ENCODE measurements at regions not wholly inside any gene's neighbourhood (a gene's known extent, or its start where the extent isn't known, plus 50 kb on each side); places are given as distances from the start of the nearest gene placed in this dataset.

DNA sequence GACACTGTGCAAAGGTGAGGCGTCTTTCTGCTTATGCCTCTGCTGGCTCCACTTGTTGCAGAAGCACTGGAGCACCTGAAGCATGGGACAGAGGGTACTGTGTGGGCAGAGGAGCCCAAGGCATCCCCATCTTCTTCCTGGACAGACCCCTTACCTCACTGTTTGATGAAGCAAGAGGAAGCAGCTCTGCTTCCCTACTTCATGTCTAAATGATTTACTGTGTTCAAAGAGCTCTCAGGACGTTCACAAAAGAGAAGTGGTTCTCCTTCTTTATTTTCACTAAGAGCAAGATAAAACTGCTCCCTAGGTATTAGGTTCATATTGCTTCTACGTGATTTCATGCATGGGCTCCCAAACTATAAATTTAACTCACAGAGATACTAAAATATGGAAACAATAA, 1635.4 kb upstream of the SLC10A2 start:
- no peaks in the 10 kb centered on the region for H3K27me3 ChIP-seq (ENCODE audit: insufficient read depth, low read length, poor library complexity)
- no peaks in the 10 kb centered on the region for H3K9me3 ChIP-seq (ENCODE audit: insufficient read depth, low read length, severe bottlenecking)
- no peak overlapping the region for H2AFZ ChIP-seq (ENCODE audit: low read depth, low read length)
- ATAC-seq (ENCODE audit: insufficient read depth, low read depth) (no peak), DNase-seq (no peak)
- TF ChIP-seq, protein P1, sequence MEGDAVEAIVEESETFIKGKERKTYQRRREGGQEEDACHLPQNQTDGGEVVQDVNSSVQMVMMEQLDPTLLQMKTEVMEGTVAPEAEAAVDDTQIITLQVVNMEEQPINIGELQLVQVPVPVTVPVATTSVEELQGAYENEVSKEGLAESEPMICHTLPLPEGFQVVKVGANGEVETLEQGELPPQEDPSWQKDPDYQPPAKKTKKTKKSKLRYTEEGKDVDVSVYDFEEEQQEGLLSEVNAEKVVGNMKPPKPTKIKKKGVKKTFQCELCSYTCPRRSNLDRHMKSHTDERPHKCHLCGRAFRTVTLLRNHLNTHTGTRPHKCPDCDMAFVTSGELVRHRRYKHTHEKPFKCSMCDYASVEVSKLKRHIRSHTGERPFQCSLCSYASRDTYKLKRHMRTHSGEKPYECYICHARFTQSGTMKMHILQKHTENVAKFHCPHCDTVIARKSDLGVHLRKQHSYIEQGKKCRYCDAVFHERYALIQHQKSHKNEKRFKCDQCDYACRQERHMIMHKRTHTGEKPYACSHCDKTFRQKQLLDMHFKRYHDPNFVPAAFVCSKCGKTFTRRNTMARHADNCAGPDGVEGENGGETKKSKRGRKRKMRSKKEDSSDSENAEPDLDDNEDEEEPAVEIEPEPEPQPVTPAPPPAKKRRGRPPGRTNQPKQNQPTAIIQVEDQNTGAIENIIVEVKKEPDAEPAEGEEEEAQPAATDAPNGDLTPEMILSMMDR (IDR thresholded peaks at IDR 0.05; ENCODE audit: borderline replicate concordance, extremely low read depth, low read length, poor library complexity, severe bottlenecking): no peak
- no peak for TF ChIP-seq EZH2 (IDR thresholded peaks at IDR 0.05; ENCODE audit: borderline replicate concordance, low read depth, low read length, severe bottlenecking)
- no peak overlapping the region for H3K9ac ChIP-seq (ENCODE audit: low read depth, low read length)
- H3K79me2 ChIP-seq (ENCODE audit: insufficient read depth, low read length): no peaks in the 10 kb centered on the region
- H3K4me2 ChIP-seq (ENCODE audit: insufficient read depth, low read length): no peak overlapping the region
- H3K27ac ChIP-seq (ENCODE audit: low read length): no peak overlapping the region
- no peaks in the 10 kb centered on the region for H3K4me1 ChIP-seq (ENCODE audit: insufficient read depth, low read length)
- no peaks in the 10 kb centered on the region for H4K20me1 ChIP-seq (ENCODE audit: insufficient read depth, low read length)
- H3K36me3 ChIP-seq (ENCODE audit: insufficient read depth, low read length): no peaks in the 10 kb centered on the region
- H3K4me3 ChIP-seq (ENCODE audit: low read depth in 1 of 2, low read length in 2 of 2): no peak overlapping the region

DNA sequence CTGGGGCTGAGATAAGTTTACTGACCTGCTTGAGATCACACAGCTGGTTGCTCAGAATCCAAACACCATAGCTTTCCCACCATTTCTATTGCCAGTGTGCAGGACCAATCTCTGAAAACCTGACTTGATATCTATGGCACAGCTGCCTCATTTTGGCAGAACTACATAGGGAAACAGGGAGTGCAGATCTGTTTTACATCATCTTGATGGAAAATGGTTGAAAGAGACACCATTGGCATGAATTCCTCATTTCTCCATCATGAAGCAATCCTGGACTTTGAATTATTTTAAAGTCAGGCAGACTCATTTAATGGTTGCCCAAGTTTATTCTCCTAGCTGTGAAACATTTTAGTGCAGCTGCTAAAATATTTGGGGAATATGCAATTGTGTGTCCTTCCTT, 1628.2 kb upstream of the SLC10A2 start:
- Histone ChIP-seq H3K4me1 (ENCODE audit: insufficient read depth, low read length) (peaks cover 33% of the 10 kb centered on the region), H3K27me3 (ENCODE audit: insufficient read depth, low read length, poor library complexity) (no peaks in the 10 kb centered on the region), H3K9me3 (ENCODE audit: insufficient read depth, low read length, severe bottlenecking) (no peaks in the 10 kb centered on the region), H3K79me2 (ENCODE audit: insufficient read depth, low read length) (no peaks in the 10 kb centered on the region), H3K27ac (ENCODE audit: low read length) (no peak overlapping the region), H4K20me1 (ENCODE audit: insufficient read depth, low read length) (no peaks in the 10 kb centered on the region), H3K36me3 (ENCODE audit: insufficient read depth, low read length) (no peaks in the 10 kb centered on the region), H2AFZ (ENCODE audit: low read depth, low read length) (no peak overlapping the region), H3K4me2 (ENCODE audit: insufficient read depth, low read length) (no peak overlapping the region), H3K9ac (ENCODE audit: low read depth, low read length) (no peak overlapping the region), H3K4me3 (ENCODE audit: low read depth in 1 of 2, low read length in 2 of 2) (no peak overlapping the region)
- TF ChIP-seq EZH2 (IDR thresholded peaks at IDR 0.05; ENCODE audit: borderline replicate concordance, low read depth, low read length, severe bottlenecking): no peak
- TF ChIP-seq, protein P1 (IDR thresholded peaks at IDR 0.05; ENCODE audit: borderline replicate concordance, extremely low read depth, low read length, poor library complexity, severe bottlenecking): no peak
- DNase-seq (no peak), ATAC-seq (ENCODE audit: insufficient read depth, low read depth) (no peak)

- H3K27ac ChIP-seq (ENCODE audit: low read length): peak overlapping the region; percentile 16; the same call in 1 of the 2 replicates
- H2AFZ ChIP-seq (ENCODE audit: low read depth, low read length): no peak overlapping the region
- TF ChIP-seq, protein P1 (IDR thresholded peaks at IDR 0.05; ENCODE audit: borderline replicate concordance, extremely low read depth, low read length, poor library complexity, severe bottlenecking): no peak
- TF ChIP-seq EZH2 (IDR thresholded peaks at IDR 0.05; ENCODE audit: borderline replicate concordance, low read depth, low read length, severe bottlenecking): no peak
- H3K9me3 ChIP-seq (ENCODE audit: insufficient read depth, low read length, severe bottlenecking): no peaks in the 10 kb centered on the region
- H3K4me2 ChIP-seq (ENCODE audit: insufficient read depth, low read length): 0 out of 2 replicates have a peak overlapping the region, but pooled peaks have one; percentile 46
- H3K4me3 ChIP-seq (ENCODE audit: low read depth in 1 of 2, low read length in 2 of 2): no peak overlapping the region
- H4K20me1 ChIP-seq (ENCODE audit: insufficient read depth, low read length): no peaks in the 10 kb centered on the region
- no peaks in the 10 kb centered on the region for H3K36me3 ChIP-seq (ENCODE audit: insufficient read depth, low read length)
- H3K4me1 ChIP-seq (ENCODE audit: insufficient read depth, low read length): peaks cover 33% of the 10 kb centered on the region
- ATAC-seq (ENCODE audit: insufficient read depth, low read depth) (no peak), DNase-seq (no peak)
- H3K79me2 ChIP-seq (ENCODE audit: insufficient read depth, low read length): no peaks in the 10 kb centered on the region
- H3K9ac ChIP-seq (ENCODE audit: low read depth, low read length): no peak overlapping the region
- no peaks in the 10 kb centered on the region for H3K27me3 ChIP-seq (ENCODE audit: insufficient read depth, low read length, poor library complexity)
These were observed 1626.9 kb upstream of the SLC10A2 start for GRCh38 chr13:104693126-104693525.
